K562 (cell line): ENCODE measurements at regions not wholly inside any gene's neighbourhood (a gene's known extent, or its start where the extent isn't known, plus 50 kb on each side); places are given as distances from the start of the nearest gene placed in this dataset.

ENCODE experiments used
- ATAC-seq: fragments of 200-7000 bp; cut with Tn5 transposase; 3 replicates; pipeline ENCODE4 v1.9.1; 2020; ENCODE audit warnings: moderate library complexity
- BruUV-seq: library from RNA; stranded (reverse); fragments of 400-500 nt; replicated peaks from 2 replicates; lab custom pipeline; 2021; lab: Mats Ljungman, UMichigan
- CTCF ChIA-PET: fragments of 300-600 bp; formaldehyde crosslinking; extraction: SDS; loops from one replicate; lab custom pipeline; 2021; ENCODE audit warnings: low intra/inter-chr PET ratio; lab: Yijun Ruan, JAX
- POLR2A ChIA-PET: fragments of 300-600, 350-650 bp; sonication (Branson Sonifier 250); formaldehyde crosslinking; extraction: SDS; loops from one replicate; lab custom pipeline; 2021; ENCODE audit warnings: antibody characterized with exemption, inconsistent platforms; lab: Yijun Ruan, JAX
- DNase-seq, 4 experiments: peaks; one replicate each; pipeline versions ENCODE4 v3.0.0 to v3.0.0-alpha.2; 2011 to 2018; ENCODE audit warnings: low spot score in 3 of 4, mixed read lengths in 3 of 4; ENCODE audit errors: extremely low read depth in 1 of 4
- FAIRE-seq: peaks from 2 replicates; lab custom pipeline; 2011; peaks lifted over from hg19 to GRCh38; lab: Jason Lieb, UNC
- H2AFZ ChIP-seq: 2 replicates; pipeline ENCODE4 v1.6.0; 2011; ENCODE audit warnings: low read depth, low read length, control low read depth, inconsistent platforms
- H3K27ac ChIP-seq: fragments of 200-600 bp; 3 replicates; pipeline ENCODE4 v1.8.0; 2011; ENCODE audit warnings: low read depth, mild to moderate bottlenecking, control low read depth, inconsistent platforms, low read length, moderate library complexity, mixed read lengths; ENCODE audit errors: extremely low read depth
- H3K27me3 ChIP-seq, 2 experiments: fragments of 300-600 bp in 1 of 2; 2 replicates in 1 of 2; 3 replicates in 1 of 2; pipeline versions ENCODE4 v1.6.0 to v1.8.0; 2011; ENCODE audit warnings: inconsistent platforms in 2 of 2, low read length in 2 of 2, mild to moderate bottlenecking in 1 of 2, mixed read lengths in 1 of 2, moderate library complexity in 1 of 2; ENCODE audit not compliant: control insufficient read depth in 2 of 2, insufficient read depth in 2 of 2
- H3K36me3 ChIP-seq: fragments of 300-600 bp; 3 replicates; pipeline ENCODE4 v1.8.0; 2011; ENCODE audit warnings: mild to moderate bottlenecking, low read length, inconsistent platforms; ENCODE audit not compliant: control insufficient read depth, insufficient read depth
- H3K4me1 ChIP-seq, 2 experiments: fragments of 200-600 bp in 1 of 2; replicated peaks in 1 of 2; 2 replicates in 1 of 2; 3 replicates in 1 of 2; pipeline versions ENCODE4 v1.5.1 to v1.8.0; 2011; ENCODE audit warnings: inconsistent platforms in 2 of 2, low read length in 2 of 2, mild to moderate bottlenecking in 1 of 2, mixed read lengths in 1 of 2, moderate library complexity in 1 of 2; ENCODE audit not compliant: control insufficient read depth in 2 of 2, insufficient read depth in 2 of 2
- H3K4me2 ChIP-seq: 2 replicates; pipeline ENCODE4 v1.6.1; 2011; ENCODE audit warnings: low read length, control low read depth, inconsistent platforms, mixed read lengths; ENCODE audit not compliant: insufficient read depth
- H3K4me3 ChIP-seq: fragments of 200-600 bp; sonication (generic), shearing (Covaris generic); 2 replicates; pipeline ENCODE4 v1.5.1; 2016; ENCODE audit warnings: control low read depth, inconsistent platforms
- H3K79me2 ChIP-seq: fragments of 200-600 bp; 3 replicates; pipeline ENCODE4 v1.8.0; 2011; ENCODE audit warnings: low read length, inconsistent platforms; ENCODE audit not compliant: control insufficient read depth, insufficient read depth
- H3K9ac ChIP-seq, 2 experiments: 2 replicates each; pipeline versions ENCODE4 v1.6.0 to v1.6.1; 2011; ENCODE audit warnings: low read depth in 2 of 2, low read length in 2 of 2, control low read depth in 1 of 2, inconsistent platforms in 1 of 2, mild to moderate bottlenecking in 1 of 2, mixed read lengths in 1 of 2; ENCODE audit not compliant: insufficient read depth in 1 of 2
- H3K9me1 ChIP-seq: one replicate; pipeline ENCODE4 v1.6.0; 2011; ENCODE audit warnings: inconsistent platforms, mild to moderate bottlenecking, low read length, moderate library complexity; ENCODE audit not compliant: control insufficient read depth, insufficient read depth
- H3K9me3 ChIP-seq: replicated peaks from 2 replicates; pipeline ENCODE4 v1.5.1; 2011; ENCODE audit warnings: low read depth, low read length, inconsistent platforms; ENCODE audit not compliant: control insufficient read depth, insufficient read depth
- H4K20me1 ChIP-seq: replicated peaks from 2 replicates; pipeline ENCODE4 v1.6.1; 2011; ENCODE audit warnings: low read length, inconsistent platforms, mixed read lengths; ENCODE audit not compliant: control insufficient read depth, insufficient read depth
- BDP1 ChIP-seq: IDR thresholded peaks from 3 replicates; pipeline ENCODE4 v1.6.1; 2011; ENCODE audit not compliant: insufficient read length, insufficient read depth
- CEBPG ChIP-seq, 3 experiments: fragments of 200-800 bp in 1 of 3; sonication (Bioruptor generic) in 1 of 3; sonication (generic) in 1 of 3; formaldehyde crosslinking in 1 of 3; IDR thresholded peaks in 2 of 3; conservative IDR thresholded peaks in 1 of 3; 2 replicates each; pipeline versions ENCODE4 v1.6.1 to v1.8.0; 2016 to 2022; ENCODE audit warnings: missing compliant biosample characterization in 2 of 3, missing genetic modification characterization in 2 of 3, mild to moderate bottlenecking in 1 of 3, missing genetic modification reagents in 1 of 3
- DEAF1 ChIP-seq: fragments of 450-650 bp; formaldehyde crosslinking; IDR thresholded peaks from 2 replicates; pipeline ENCODE4 v1.4.0; 2020; ENCODE audit warnings: mild to moderate bottlenecking, moderate library complexity
- GTF2E2 ChIP-seq: fragments of 200-800 bp; sonication (Bioruptor generic); IDR thresholded peaks from 2 replicates; pipeline ENCODE4 v1.6.1; 2016; ENCODE audit warnings: missing genetic modification characterization, missing compliant biosample characterization
- ILK ChIP-seq: fragments of 450-650 bp; IDR thresholded peaks from 2 replicates; pipeline ENCODE4 v1.6.1; 2016; ENCODE audit warnings: missing genetic modification characterization, low read depth, mild to moderate bottlenecking, missing compliant biosample characterization, moderate library complexity, borderline replicate concordance
- NCOA4 ChIP-seq: fragments of 450-650 bp; IDR thresholded peaks from 2 replicates; pipeline ENCODE4 v1.6.1; 2018; ENCODE audit warnings: mild to moderate bottlenecking; ENCODE audit not compliant: partially characterized antibody
- POLR2G ChIP-seq: fragments of 200-400 bp; formaldehyde crosslinking; IDR thresholded peaks from 2 replicates; pipeline ENCODE4 v1.6.1; 2017; ENCODE audit warnings: low read depth, mild to moderate bottlenecking, antibody characterized with exemption, low read length, moderate library complexity
- SIN3A ChIP-seq, 2 experiments: fragments of 150-350 bp in 1 of 2; IDR thresholded peaks; 2 replicates each; pipeline ENCODE4 v1.6.1; 2011 to 2016; ENCODE audit warnings: borderline replicate concordance in 2 of 2, low read depth in 2 of 2, low read length in 2 of 2, mild to moderate bottlenecking in 2 of 2, moderate library complexity in 2 of 2; ENCODE audit not compliant: control insufficient read depth in 1 of 2
- SRSF3 ChIP-seq: fragments of 200-400 bp; formaldehyde crosslinking; IDR thresholded peaks from 2 replicates; pipeline ENCODE4 v1.6.1; 2016; ENCODE audit warnings: mild to moderate bottlenecking, low read length, moderate library complexity; ENCODE audit not compliant: insufficient read depth
- STAG1 ChIP-seq: sonication (generic); formaldehyde crosslinking; IDR thresholded peaks from 2 replicates; pipeline ENCODE4 v1.5.0; 2020; ENCODE audit warnings: missing genetic modification reagents, borderline replicate concordance
- STAT5A ChIP-seq: IDR thresholded peaks from 2 replicates; pipeline ENCODE4 v1.6.1; 2012; ENCODE audit warnings: low read length, inconsistent platforms, borderline replicate concordance
- ZKSCAN3 ChIP-seq: fragments of 250-450 bp; sonication (Bioruptor Pico); IDR thresholded peaks from 2 replicates; pipeline ENCODE4 v1.4.0; 2020
- ZNF280B ChIP-seq: fragments of 250-450 bp; sonication (Bioruptor Pico); IDR thresholded peaks from 2 replicates; pipeline ENCODE4 v1.5.1; 2021; ENCODE audit warnings: mild to moderate bottlenecking
- ZNF584 ChIP-seq: fragments of 200-800 bp; sonication (Bioruptor generic); IDR thresholded peaks from 2 replicates; pipeline ENCODE4 v1.6.1; 2016; ENCODE audit warnings: low read depth, mild to moderate bottlenecking, missing genetic modification characterization, missing compliant biosample characterization
- ZNF655 ChIP-seq: fragments of 250-450 bp; sonication (Bioruptor Pico); IDR thresholded peaks from 2 replicates; pipeline ENCODE4 v1.5.0; 2021
- ZNF764 ChIP-seq: fragments of 250-450 bp; sonication (Bioruptor Pico); IDR thresholded peaks from 2 replicates; pipeline ENCODE4 v1.4.0; 2020; ENCODE audit warnings: low read depth, mild to moderate bottlenecking, moderate library complexity
- ZNF778 ChIP-seq: fragments of 450-650 bp; formaldehyde crosslinking; IDR thresholded peaks from 2 replicates; pipeline ENCODE4 v1.4.0; 2020; ENCODE audit warnings: mild to moderate bottlenecking, moderate library complexity
- WGBS: fragments of 100-300 bp; shearing (Covaris generic); methylation state at CpG from one replicate; pipeline ENCODE4 v1.1.6; 2016; ENCODE audit warnings: low coverage, mixed read lengths; ENCODE audit not compliant: insufficient coverage; ENCODE audit errors: missing lambda C conversion rate; 5-methylcytosine and 5-hydroxymethylcytosine counted together
- in situ Hi-C: fragments of 300-500 bp; cut with MboI; formaldehyde crosslinking; loops from 4 replicates; pipeline ENCODE4 v1.15.0; 2018; ENCODE audit warnings: inconsistent platforms, mixed read lengths
- intact Hi-C: fragments of 100-400 bp; cut with micrococcal nuclease; formaldehyde crosslinking; loops from 2 replicates; pipeline ENCODE4 v1.14.2; 2022

- DNase-seq (no peak), ATAC-seq (no peak), FAIRE-seq (no peak)
- Histone ChIP-seq H3K9me3 (no peaks in the 10 kb centered on the region), H3K27me3 (no peaks in the 10 kb centered on the region), H3K4me1 (no peaks in the 10 kb centered on the region), H3K36me3 (no peaks in the 10 kb centered on the region), H3K9me1 (no peaks in the 10 kb centered on the region), H3K9ac (no peak overlapping the region), H4K20me1 (no peaks in the 10 kb centered on the region), H2AFZ (no peak overlapping the region), H3K4me3 (no peak overlapping the region), H3K4me2 (no peak overlapping the region), H3K79me2 (no peaks in the 10 kb centered on the region), H3K27ac (no peak overlapping the region)
- POLR2A ChIA-PET, result no interaction called here
- no TSS peak for BruUV-seq
- in situ Hi-C loops (no loop called here), intact Hi-C loops (no loop called here)
- 0% methylated on average over 4 of the region's 4 CpGs for WGBS
- CTCF ChIA-PET, result no interaction called here
- TF ChIP-seq GTF2E2 (tag), result no peak
- no peak for TF ChIP-seq CEBPG (CRISPR knock-in tag; IDR thresholded peaks at IDR 0.05)
- no peak for TF ChIP-seq CEBPG (tag; conservative IDR thresholded peaks at IDR 0.05 in 1 of 2, IDR thresholded peaks at IDR 0.05 in 1 of 2)
- no peak for TF ChIP-seq ZNF764
- TF ChIP-seq ZNF778 (CRISPR knock-in tag), result no peak
- no peak for TF ChIP-seq ZNF280B
- TF ChIP-seq DEAF1, result no peak
- TF ChIP-seq STAG1 (CRISPR knock-in tag), result no peak
- TF ChIP-seq SIN3A (IDR thresholded peaks at IDR 0.05; ENCODE audit: borderline replicate concordance in 2 of 2, control insufficient read depth in 1 of 2, low read depth in 2 of 2, low read length in 2 of 2), result no peak
- TF ChIP-seq STAT5A, result no peak
- no peak for TF ChIP-seq ZNF655
- no peak for TF ChIP-seq BDP1
- no peak for TF ChIP-seq SRSF3
- no peak for TF ChIP-seq ZNF584 (CRISPR knock-in tag)
- TF ChIP-seq ZKSCAN3 (CRISPR knock-in tag), result no peak
- TF ChIP-seq NCOA4, result no peak
- TF ChIP-seq POLR2G, result no peak
- no peak for TF ChIP-seq ILK (tag)
Measured at GRCh38 chr5:165143741-165144140, 1638.3 kb downstream of the MAT2B start.
